ENCODE measurements at regions not wholly inside any gene's neighbourhood (a gene's known extent, or its start where the extent isn't known, plus 50 kb on each side); places are given as distances from the start of the nearest gene placed in this dataset.

DNA sequence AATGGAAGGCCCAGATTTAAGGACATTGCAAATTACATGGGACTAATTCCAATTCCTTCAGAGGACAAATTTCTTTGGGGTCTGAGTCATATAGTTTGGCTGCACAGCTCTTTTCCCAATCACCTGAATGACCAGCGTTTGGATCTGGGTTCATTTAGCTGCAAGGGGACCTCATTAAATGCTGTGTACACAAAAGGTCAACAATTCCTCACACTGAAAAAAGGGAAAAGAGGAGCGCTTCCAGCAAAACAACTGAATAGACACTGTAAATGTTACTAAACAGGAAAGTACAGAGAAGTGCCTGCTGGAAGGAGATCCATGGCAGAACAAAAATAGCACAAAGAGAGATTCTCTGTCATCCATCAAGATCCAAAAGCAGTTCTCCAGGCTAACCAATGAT is 356.0 kb upstream of the LMCD1 start:
- DNase-seq: no peak
- H3K36me3 Mint-ChIP-seq (ENCODE audit: unreplicated experiment): no peaks in the 10 kb centered on the region
- H3K4me1 Mint-ChIP-seq (ENCODE audit: low read depth, unreplicated experiment): no peaks in the 10 kb centered on the region
- no peak overlapping the region for H3K4me3 Mint-ChIP-seq (ENCODE audit: unreplicated experiment)
- no peak overlapping the region for H3K27ac Mint-ChIP-seq (ENCODE audit: unreplicated experiment)
- H3K27me3 Mint-ChIP-seq (ENCODE audit: unreplicated experiment): no peaks in the 10 kb centered on the region
- TF ChIP-seq, protein P1, sequence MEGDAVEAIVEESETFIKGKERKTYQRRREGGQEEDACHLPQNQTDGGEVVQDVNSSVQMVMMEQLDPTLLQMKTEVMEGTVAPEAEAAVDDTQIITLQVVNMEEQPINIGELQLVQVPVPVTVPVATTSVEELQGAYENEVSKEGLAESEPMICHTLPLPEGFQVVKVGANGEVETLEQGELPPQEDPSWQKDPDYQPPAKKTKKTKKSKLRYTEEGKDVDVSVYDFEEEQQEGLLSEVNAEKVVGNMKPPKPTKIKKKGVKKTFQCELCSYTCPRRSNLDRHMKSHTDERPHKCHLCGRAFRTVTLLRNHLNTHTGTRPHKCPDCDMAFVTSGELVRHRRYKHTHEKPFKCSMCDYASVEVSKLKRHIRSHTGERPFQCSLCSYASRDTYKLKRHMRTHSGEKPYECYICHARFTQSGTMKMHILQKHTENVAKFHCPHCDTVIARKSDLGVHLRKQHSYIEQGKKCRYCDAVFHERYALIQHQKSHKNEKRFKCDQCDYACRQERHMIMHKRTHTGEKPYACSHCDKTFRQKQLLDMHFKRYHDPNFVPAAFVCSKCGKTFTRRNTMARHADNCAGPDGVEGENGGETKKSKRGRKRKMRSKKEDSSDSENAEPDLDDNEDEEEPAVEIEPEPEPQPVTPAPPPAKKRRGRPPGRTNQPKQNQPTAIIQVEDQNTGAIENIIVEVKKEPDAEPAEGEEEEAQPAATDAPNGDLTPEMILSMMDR (IDR thresholded peaks at IDR 0.05; ENCODE audit: partially characterized antibody, unreplicated experiment): no peak
- no peaks in the 10 kb centered on the region for H3K9me3 Mint-ChIP-seq (ENCODE audit: unreplicated experiment)

DNA sequence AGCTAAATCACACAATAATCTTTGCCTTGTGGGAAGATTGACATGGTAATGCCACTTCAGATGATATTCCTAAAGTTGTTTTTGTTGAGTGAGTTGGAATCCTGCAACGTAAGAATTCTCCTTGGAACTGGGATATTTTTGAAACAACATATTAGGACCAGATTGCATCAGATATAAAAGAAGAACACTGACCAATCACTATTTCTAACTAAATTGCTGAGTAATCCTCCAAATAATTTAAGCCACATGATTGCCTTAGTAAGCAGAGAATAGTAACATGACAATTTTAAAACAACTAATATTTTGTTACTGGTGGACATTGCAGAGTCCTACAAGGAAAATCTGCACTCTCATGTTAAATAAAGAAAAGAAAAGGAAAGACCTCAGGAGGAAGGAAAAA is 353.9 kb upstream of the LMCD1 start:
- H3K4me3 Mint-ChIP-seq (ENCODE audit: unreplicated experiment): no peak overlapping the region
- TF ChIP-seq, protein P1 (IDR thresholded peaks at IDR 0.05; ENCODE audit: partially characterized antibody, unreplicated experiment): no peak
- no peaks in the 10 kb centered on the region for H3K36me3 Mint-ChIP-seq (ENCODE audit: unreplicated experiment)
- peaks cover 1% of the 10 kb centered on the region for H3K4me1 Mint-ChIP-seq (ENCODE audit: low read depth, unreplicated experiment)
- no peaks in the 10 kb centered on the region for H3K9me3 Mint-ChIP-seq (ENCODE audit: unreplicated experiment)
- no peaks in the 10 kb centered on the region for H3K27me3 Mint-ChIP-seq (ENCODE audit: unreplicated experiment)
- no peak for DNase-seq
- H3K27ac Mint-ChIP-seq (ENCODE audit: unreplicated experiment): no peak overlapping the region

DNA sequence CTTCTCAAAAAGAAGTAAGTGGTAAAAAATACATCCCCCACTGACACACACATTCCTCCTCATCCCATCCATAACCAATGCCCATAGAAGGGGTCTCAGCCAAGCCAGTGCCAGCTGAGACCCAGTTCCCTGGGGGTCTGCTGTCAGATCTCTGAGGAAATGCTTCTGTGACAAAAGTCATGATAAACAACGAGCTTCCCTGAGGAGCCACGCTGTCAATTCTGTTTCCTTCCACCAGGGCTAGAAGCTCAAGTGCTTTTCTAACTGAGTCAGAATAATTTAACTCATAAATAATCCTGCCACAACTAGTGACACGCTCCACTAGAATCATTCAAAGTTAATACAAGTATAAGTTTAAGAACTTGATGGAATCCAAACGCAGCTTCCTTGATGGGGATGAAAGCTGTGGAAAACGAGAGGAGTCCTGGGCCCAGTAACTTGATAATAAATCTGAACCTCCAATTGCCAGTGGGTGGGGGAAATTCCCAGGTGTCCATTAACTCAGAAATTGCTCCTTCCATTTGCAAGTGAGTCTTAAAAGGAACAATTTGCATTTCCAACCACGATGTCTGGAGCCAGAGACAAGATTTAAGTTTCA is 348.7 kb upstream of the LMCD1 start:
- H3K27ac Mint-ChIP-seq (ENCODE audit: unreplicated experiment): no peak overlapping the region

GRCh38 chr3:8153800-8154199 is 347.8 kb upstream of the LMCD1 start:
- H3K27ac Mint-ChIP-seq (ENCODE audit: unreplicated experiment): no peak overlapping the region
- H3K4me3 Mint-ChIP-seq (ENCODE audit: unreplicated experiment): no peak overlapping the region
- TF ChIP-seq, protein P1 (IDR thresholded peaks at IDR 0.05; ENCODE audit: partially characterized antibody, unreplicated experiment): no peak
- H3K4me1 Mint-ChIP-seq (ENCODE audit: low read depth, unreplicated experiment): peaks cover 8% of the 10 kb centered on the region
- H3K9me3 Mint-ChIP-seq (ENCODE audit: unreplicated experiment): peaks cover 2% of the 10 kb centered on the region
- no peaks in the 10 kb centered on the region for H3K36me3 Mint-ChIP-seq (ENCODE audit: unreplicated experiment)
- no peaks in the 10 kb centered on the region for H3K27me3 Mint-ChIP-seq (ENCODE audit: unreplicated experiment)
- no peak for DNase-seq

More for the DNA sequence above, 348.7 kb upstream of the LMCD1 start:
- DNase-seq: peak; percentile 24
- Mint-ChIP-seq H3K4me3 (ENCODE audit: unreplicated experiment) (no peak overlapping the region), H3K4me1 (ENCODE audit: low read depth, unreplicated experiment) (peaks cover 8% of the 10 kb centered on the region), H3K27me3 (ENCODE audit: unreplicated experiment) (no peaks in the 10 kb centered on the region), H3K9me3 (ENCODE audit: unreplicated experiment) (no peaks in the 10 kb centered on the region), H3K36me3 (ENCODE audit: unreplicated experiment) (no peaks in the 10 kb centered on the region)
- TF ChIP-seq, protein P1 (IDR thresholded peaks at IDR 0.05; ENCODE audit: partially characterized antibody, unreplicated experiment): peak; percentile 33

DNA sequence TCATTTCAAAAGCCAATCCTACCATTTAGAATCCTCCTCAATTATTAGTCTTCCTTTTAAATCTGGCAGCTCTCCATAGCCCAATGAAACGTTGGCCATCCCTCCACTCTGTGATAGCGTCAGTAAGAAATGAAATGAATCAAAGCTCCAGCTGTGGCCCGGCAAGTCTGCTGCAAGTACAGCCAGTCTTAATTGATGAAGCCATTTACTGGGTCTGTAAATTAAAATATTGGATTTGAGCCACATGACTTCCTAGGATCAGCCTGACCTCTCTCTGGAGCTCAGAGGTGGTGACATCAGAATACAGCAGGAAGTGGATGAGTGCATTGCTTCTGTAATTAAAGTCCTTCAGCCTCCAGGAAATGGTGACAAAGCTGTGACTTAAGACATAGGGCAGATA is 347.0 kb upstream of the LMCD1 start:
- H3K27ac Mint-ChIP-seq (ENCODE audit: unreplicated experiment): no peak overlapping the region
- H3K9me3 Mint-ChIP-seq (ENCODE audit: unreplicated experiment): peaks cover 2% of the 10 kb centered on the region
- H3K27me3 Mint-ChIP-seq (ENCODE audit: unreplicated experiment): no peaks in the 10 kb centered on the region
- DNase-seq: no peak
- H3K4me1 Mint-ChIP-seq (ENCODE audit: low read depth, unreplicated experiment): peaks cover 8% of the 10 kb centered on the region
- H3K4me3 Mint-ChIP-seq (ENCODE audit: unreplicated experiment): no peak overlapping the region
- TF ChIP-seq, protein P1 (IDR thresholded peaks at IDR 0.05; ENCODE audit: partially characterized antibody, unreplicated experiment): no peak
- no peaks in the 10 kb centered on the region for H3K36me3 Mint-ChIP-seq (ENCODE audit: unreplicated experiment)
